Uterus (tissue), 2 donors: ENCODE measurements at regions not wholly inside any gene's neighbourhood (a gene's known extent, or its start where the extent isn't known, plus 50 kb on each side); places are given as distances from the start of the nearest gene placed in this dataset.

Experiments
- POLR2A ChIP-seq, 2 donors: fragments of 450-650 bp; IDR thresholded peaks; one replicate each; pipeline ENCODE4 v1.6.1; 2016; ENCODE audit warnings: antibody characterized with exemption in 2 of 2, mild to moderate bottlenecking in 1 of 2, moderate library complexity in 1 of 2
- TF ChIP-seq, protein P1 (sequence below), 4 experiments: fragments of 200-600 bp in 2 of 4; fragments of 450-650 bp in 2 of 4; sonication (generic) in 2 of 4; IDR thresholded peaks; one replicate each; pipeline ENCODE4 v1.5.1; 2016 to 2019; ENCODE audit warnings: antibody characterized with exemption in 4 of 4, mild to moderate bottlenecking in 2 of 4, moderate library complexity in 1 of 4

DNA sequence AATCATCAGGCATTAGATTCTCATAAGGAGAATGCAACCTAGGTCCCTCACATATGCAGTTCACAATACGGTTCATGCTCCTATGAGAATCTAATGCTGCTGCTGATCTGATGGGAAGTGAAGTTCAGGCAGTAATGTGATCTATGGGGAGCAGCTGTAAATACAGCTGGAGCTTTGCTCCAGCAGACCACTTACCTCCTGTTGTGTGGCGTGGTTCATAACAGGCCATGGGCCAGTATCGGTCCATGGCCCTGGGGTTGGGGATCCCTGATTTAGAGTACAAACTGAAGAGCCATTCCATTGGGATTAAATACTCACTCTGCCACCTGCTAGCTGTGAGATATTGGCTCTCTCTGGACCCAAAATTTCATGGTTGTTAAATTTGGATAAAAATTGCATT is 244.6 kb upstream of the POGK start:
- TF ChIP-seq, protein P1, sequence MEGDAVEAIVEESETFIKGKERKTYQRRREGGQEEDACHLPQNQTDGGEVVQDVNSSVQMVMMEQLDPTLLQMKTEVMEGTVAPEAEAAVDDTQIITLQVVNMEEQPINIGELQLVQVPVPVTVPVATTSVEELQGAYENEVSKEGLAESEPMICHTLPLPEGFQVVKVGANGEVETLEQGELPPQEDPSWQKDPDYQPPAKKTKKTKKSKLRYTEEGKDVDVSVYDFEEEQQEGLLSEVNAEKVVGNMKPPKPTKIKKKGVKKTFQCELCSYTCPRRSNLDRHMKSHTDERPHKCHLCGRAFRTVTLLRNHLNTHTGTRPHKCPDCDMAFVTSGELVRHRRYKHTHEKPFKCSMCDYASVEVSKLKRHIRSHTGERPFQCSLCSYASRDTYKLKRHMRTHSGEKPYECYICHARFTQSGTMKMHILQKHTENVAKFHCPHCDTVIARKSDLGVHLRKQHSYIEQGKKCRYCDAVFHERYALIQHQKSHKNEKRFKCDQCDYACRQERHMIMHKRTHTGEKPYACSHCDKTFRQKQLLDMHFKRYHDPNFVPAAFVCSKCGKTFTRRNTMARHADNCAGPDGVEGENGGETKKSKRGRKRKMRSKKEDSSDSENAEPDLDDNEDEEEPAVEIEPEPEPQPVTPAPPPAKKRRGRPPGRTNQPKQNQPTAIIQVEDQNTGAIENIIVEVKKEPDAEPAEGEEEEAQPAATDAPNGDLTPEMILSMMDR (IDR thresholded peaks at IDR 0.05) = no peak
- no peak for TF ChIP-seq POLR2A (IDR thresholded peaks at IDR 0.05)
